Endothelial cell of umbilical vein (primary cell): ENCODE measurements at regions not wholly inside any gene's neighbourhood (a gene's known extent, or its start where the extent isn't known, plus 50 kb on each side); places are given as distances from the start of the nearest gene placed in this dataset.

Source experiments
- BruUV-seq: library from RNA; stranded (reverse); fragments of 400-500 nt; replicated peaks from 2 replicates; lab custom pipeline; 2021; lab: Mats Ljungman, UMichigan
- CTCF ChIA-PET: fragments of 300-600, 350-600 bp; sonication (Branson Sonifier 250); formaldehyde crosslinking; loops from one replicate; lab custom pipeline; 2021; ENCODE audit warnings: antibody characterized with exemption, inconsistent platforms; lab: Charles Lee
- POLR2A ChIA-PET: fragments of 300-600, 350-600 bp; sonication (Branson Sonifier 250); formaldehyde crosslinking; loops from one replicate; lab custom pipeline; 2021; ENCODE audit warnings: antibody characterized with exemption, inconsistent platforms; lab: Charles Lee
- DNase-seq: peaks from one replicate; pipeline ENCODE4 v3.0.0-alpha.2; 2011; ENCODE audit warnings: low read depth, low spot score
- FAIRE-seq: peaks from 2 replicates; lab custom pipeline; 2011; peaks lifted over from hg19 to GRCh38; lab: Jason Lieb, UNC
- H2AFZ ChIP-seq: 2 replicates; pipeline ENCODE4 v1.6.0; 2012; ENCODE audit warnings: low read depth, low read length, control low read depth, inconsistent platforms
- H3K27ac ChIP-seq: 2 replicates; pipeline ENCODE4 v1.5.1; 2011; ENCODE audit warnings: low read depth, mild to moderate bottlenecking, control low read depth, low read length, moderate library complexity; ENCODE audit not compliant: insufficient read depth
- H3K27me3 ChIP-seq, 2 experiments: 2 replicates each; pipeline versions ENCODE4 v1.6.0 to v1.6.1; 2011; ENCODE audit warnings: low read length in 2 of 2, mixed read lengths in 1 of 2; ENCODE audit not compliant: control insufficient read depth in 2 of 2, insufficient read depth in 2 of 2
- H3K36me3 ChIP-seq, 2 experiments: 2 replicates in 1 of 2; 3 replicates in 1 of 2; pipeline ENCODE4 v1.5.1; 2011; ENCODE audit warnings: low read length in 2 of 2, mild to moderate bottlenecking in 1 of 2, moderate library complexity in 1 of 2; ENCODE audit not compliant: control insufficient read depth in 2 of 2, insufficient read depth in 2 of 2; ENCODE audit errors: extremely low read depth in 1 of 2
- H3K4me1 ChIP-seq: 3 replicates; pipeline ENCODE4 v1.5.1; 2011; ENCODE audit warnings: mild to moderate bottlenecking, low read length; ENCODE audit not compliant: control insufficient read depth, insufficient read depth; ENCODE audit errors: extremely low read depth
- H3K4me2 ChIP-seq: 2 replicates; pipeline ENCODE4 v1.6.1; 2011; ENCODE audit warnings: low read length, control low read depth, mixed read lengths; ENCODE audit not compliant: insufficient read depth
- H3K4me3 ChIP-seq, 3 experiments: fragments of 200-600 bp in 1 of 3; sonication (generic), shearing (Covaris generic) in 1 of 3; replicated peaks in 1 of 3; 2 replicates each; pipeline ENCODE4 v1.5.1; 2011 to 2016; ENCODE audit warnings: control low read depth in 3 of 3, low read length in 3 of 3, mild to moderate bottlenecking in 2 of 3, inconsistent platforms in 1 of 3, low read depth in 1 of 3, moderate library complexity in 1 of 3; ENCODE audit not compliant: insufficient read depth in 1 of 3
- H3K79me2 ChIP-seq: 2 replicates; pipeline ENCODE4 v1.6.0; 2012; ENCODE audit warnings: low read length, inconsistent platforms; ENCODE audit not compliant: control insufficient read depth, insufficient read depth
- H3K9ac ChIP-seq: replicated peaks from 2 replicates; pipeline ENCODE3; 2011; ENCODE audit warnings: low read length, control low read depth; ENCODE audit not compliant: insufficient read depth; ENCODE audit errors: extremely low read depth
- H3K9me1 ChIP-seq: replicated peaks from 3 replicates; pipeline ENCODE4 v1.6.0; 2011; ENCODE audit warnings: mild to moderate bottlenecking, low read length; ENCODE audit not compliant: control insufficient read depth, insufficient read depth; ENCODE audit errors: extremely low read depth
- H3K9me3 ChIP-seq: replicated peaks from 2 replicates; pipeline ENCODE4 v1.5.1; 2012; ENCODE audit warnings: low read length, inconsistent platforms; ENCODE audit not compliant: control insufficient read depth, insufficient read depth
- H4K20me1 ChIP-seq: replicated peaks from 2 replicates; pipeline ENCODE3; 2011; ENCODE audit warnings: mild to moderate bottlenecking, low read length; ENCODE audit not compliant: control insufficient read depth, insufficient read depth; ENCODE audit errors: extremely low read depth
- EZH2 ChIP-seq: IDR thresholded peaks from 2 replicates; pipeline ENCODE4 v1.6.1; 2012; ENCODE audit warnings: borderline replicate concordance, low read depth, mild to moderate bottlenecking, moderate library complexity, low read length, inconsistent platforms; ENCODE audit not compliant: severe bottlenecking
- FOS ChIP-seq: IDR thresholded peaks from 2 replicates; pipeline ENCODE4 v1.6.1; 2011; ENCODE audit warnings: mild to moderate bottlenecking, low read length, moderate library complexity, borderline replicate concordance; ENCODE audit not compliant: insufficient read depth
- GATA2 ChIP-seq: IDR thresholded peaks from 2 replicates; pipeline ENCODE4 v1.7.0; 2011; ENCODE audit warnings: low read depth, mild to moderate bottlenecking, moderate library complexity, mixed read lengths, low read length; ENCODE audit not compliant: insufficient read length, insufficient read depth
- JUN ChIP-seq: IDR thresholded peaks from 2 replicates; pipeline ENCODE4 v1.6.1; 2011; ENCODE audit warnings: borderline replicate concordance, low read depth; ENCODE audit not compliant: insufficient read length, insufficient read depth
- MYC ChIP-seq: IDR thresholded peaks from one replicate; pipeline ENCODE4 v1.6.1; 2011; ENCODE audit warnings: mild to moderate bottlenecking, low read depth, low read length
- POLR2A ChIP-seq: IDR thresholded peaks from 2 replicates; pipeline ENCODE4 v1.6.1; 2012; ENCODE audit warnings: low read depth, mild to moderate bottlenecking, control low read depth, low read length
- POLR2AphosphoS5 ChIP-seq: IDR thresholded peaks from 2 replicates; pipeline ENCODE4 v1.6.1; 2012; ENCODE audit warnings: low read depth, mild to moderate bottlenecking, control low read depth, low read length, moderate library complexity; ENCODE audit not compliant: insufficient read depth
- dilution Hi-C: fragments of 300-500 bp; cut with MboI; formaldehyde crosslinking; loops from one replicate; pipeline ENCODE4 v1.15.0; 2019; ENCODE audit warnings: low sequenced_read_pairs; ENCODE audit not compliant: extremely low pct_ligation_motif_present
- intact Hi-C: fragments of 100-400 bp; cut with micrococcal nuclease; formaldehyde crosslinking; loops from one replicate; pipeline ENCODE4 v1.10.0; 2022
- TF ChIP-seq, protein P1 (sequence below): IDR thresholded peaks from 2 replicates; pipeline ENCODE4 v1.6.1; 2011; ENCODE audit not compliant: insufficient read depth, insufficient read length
- TF ChIP-seq, protein P2 (sequence below), 2 donors: IDR thresholded peaks; 1 replicate in 1 of 2; 2 replicates in 1 of 2; pipeline ENCODE4 v1.5.1; 2011; ENCODE audit warnings: low read length in 2 of 2, mild to moderate bottlenecking in 2 of 2, moderate library complexity in 2 of 2, control low read depth in 1 of 2, inconsistent platforms in 1 of 2, low read depth in 1 of 2; ENCODE audit not compliant: insufficient read depth in 1 of 2; ENCODE audit errors: extremely low read depth in 1 of 2

DNA sequence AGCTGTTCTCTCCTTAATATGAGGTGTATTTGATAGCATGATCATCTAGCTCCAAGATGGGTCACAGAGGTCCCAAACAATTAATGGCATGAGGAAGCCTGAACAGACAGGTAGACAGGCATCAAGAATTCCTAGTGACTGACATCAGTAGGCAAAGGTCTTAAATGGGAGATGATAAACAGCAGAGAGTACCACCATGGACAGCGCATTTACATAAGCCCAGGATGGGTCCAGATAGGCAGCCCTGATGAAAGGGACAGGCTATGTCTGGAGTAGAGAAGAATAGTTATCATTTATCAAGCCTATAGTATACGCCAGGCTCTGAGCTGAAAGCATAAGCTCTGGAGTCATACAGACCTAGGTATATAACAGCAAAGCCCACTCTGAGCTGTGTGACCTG lies 434.7 kb upstream of the SETBP1 start:
- H3K9me3 ChIP-seq: no peaks in the 10 kb centered on the region
- no peak for TF ChIP-seq FOS
- TF ChIP-seq, protein P1, sequence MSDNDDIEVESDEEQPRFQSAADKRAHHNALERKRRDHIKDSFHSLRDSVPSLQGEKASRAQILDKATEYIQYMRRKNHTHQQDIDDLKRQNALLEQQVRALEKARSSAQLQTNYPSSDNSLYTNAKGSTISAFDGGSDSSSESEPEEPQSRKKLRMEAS: no peak
- no peak for TF ChIP-seq POLR2A
- no peak for TF ChIP-seq EZH2
- TF ChIP-seq MYC: no peak
- TF ChIP-seq, protein P2, sequence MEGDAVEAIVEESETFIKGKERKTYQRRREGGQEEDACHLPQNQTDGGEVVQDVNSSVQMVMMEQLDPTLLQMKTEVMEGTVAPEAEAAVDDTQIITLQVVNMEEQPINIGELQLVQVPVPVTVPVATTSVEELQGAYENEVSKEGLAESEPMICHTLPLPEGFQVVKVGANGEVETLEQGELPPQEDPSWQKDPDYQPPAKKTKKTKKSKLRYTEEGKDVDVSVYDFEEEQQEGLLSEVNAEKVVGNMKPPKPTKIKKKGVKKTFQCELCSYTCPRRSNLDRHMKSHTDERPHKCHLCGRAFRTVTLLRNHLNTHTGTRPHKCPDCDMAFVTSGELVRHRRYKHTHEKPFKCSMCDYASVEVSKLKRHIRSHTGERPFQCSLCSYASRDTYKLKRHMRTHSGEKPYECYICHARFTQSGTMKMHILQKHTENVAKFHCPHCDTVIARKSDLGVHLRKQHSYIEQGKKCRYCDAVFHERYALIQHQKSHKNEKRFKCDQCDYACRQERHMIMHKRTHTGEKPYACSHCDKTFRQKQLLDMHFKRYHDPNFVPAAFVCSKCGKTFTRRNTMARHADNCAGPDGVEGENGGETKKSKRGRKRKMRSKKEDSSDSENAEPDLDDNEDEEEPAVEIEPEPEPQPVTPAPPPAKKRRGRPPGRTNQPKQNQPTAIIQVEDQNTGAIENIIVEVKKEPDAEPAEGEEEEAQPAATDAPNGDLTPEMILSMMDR (IDR thresholded peaks at IDR 0.05; ENCODE audit: extremely low read depth in 1 of 2, insufficient read depth in 1 of 2, low read depth in 1 of 2, low read length in 2 of 2): no peak
- no peak for TF ChIP-seq GATA2
- no peak for TF ChIP-seq POLR2AphosphoS5
- no peak for TF ChIP-seq JUN
- ChIA-PET CTCF (interaction anchor here (0.7 kb wide), 1 partner anchor 10 kb away, joined by 3 read pairs; no protein-coding TSS in a partner anchor), POLR2A (no interaction called here)
- H3K9ac ChIP-seq: no peak overlapping the region
- no peak overlapping the region for H2AFZ ChIP-seq
- H3K27ac ChIP-seq: no peak overlapping the region
- FAIRE-seq (no peak), DNase-seq (no peak)
- no peaks in the 10 kb centered on the region for H4K20me1 ChIP-seq
- H3K4me2 ChIP-seq: no peak overlapping the region
- H3K9me1 ChIP-seq: no peaks in the 10 kb centered on the region
- no peaks in the 10 kb centered on the region for H3K27me3 ChIP-seq
- dilution Hi-C loops (no loop called here), intact Hi-C loops (no loop called here)
- H3K4me3 ChIP-seq: no peak overlapping the region
- H3K79me2 ChIP-seq: no peaks in the 10 kb centered on the region
- no TSS peak for BruUV-seq
- no peaks in the 10 kb centered on the region for H3K4me1 ChIP-seq
- no peaks in the 10 kb centered on the region for H3K36me3 ChIP-seq
